Colon (tissue), 2 donors: ENCODE measurements at regions not wholly inside any gene's neighbourhood (a gene's known extent, or its start where the extent isn't known, plus 50 kb on each side); places are given as distances from the start of the nearest gene placed in this dataset.

ENCODE experiments used
- FAIRE-seq: peaks from 2 replicates; lab custom pipeline; 2012; peaks lifted over from hg19 to GRCh38; lab: Jason Lieb, UNC
- donor health status: control.
- donor health status: control.

DNA sequence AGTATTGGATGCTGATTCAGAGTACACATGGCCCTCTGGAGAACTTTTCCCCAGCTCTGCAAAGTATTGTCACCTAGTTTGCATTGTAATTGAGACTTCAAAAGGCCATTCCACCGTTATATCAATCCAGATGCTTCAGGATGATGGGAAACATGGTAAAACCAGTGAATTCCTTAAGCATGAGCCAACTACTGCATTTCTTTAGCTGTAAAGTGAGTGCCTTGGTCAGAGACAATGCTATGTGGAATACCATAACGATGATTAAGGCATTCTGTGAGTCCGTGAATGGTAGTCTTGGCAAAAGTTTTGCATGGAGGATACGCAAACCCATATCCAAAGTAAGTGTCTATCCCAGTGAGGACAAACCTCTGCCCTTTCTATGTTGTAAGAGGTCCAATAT, 355.2 kb downstream of the DCAF12L2 start:
- no peak for FAIRE-seq

DNA sequence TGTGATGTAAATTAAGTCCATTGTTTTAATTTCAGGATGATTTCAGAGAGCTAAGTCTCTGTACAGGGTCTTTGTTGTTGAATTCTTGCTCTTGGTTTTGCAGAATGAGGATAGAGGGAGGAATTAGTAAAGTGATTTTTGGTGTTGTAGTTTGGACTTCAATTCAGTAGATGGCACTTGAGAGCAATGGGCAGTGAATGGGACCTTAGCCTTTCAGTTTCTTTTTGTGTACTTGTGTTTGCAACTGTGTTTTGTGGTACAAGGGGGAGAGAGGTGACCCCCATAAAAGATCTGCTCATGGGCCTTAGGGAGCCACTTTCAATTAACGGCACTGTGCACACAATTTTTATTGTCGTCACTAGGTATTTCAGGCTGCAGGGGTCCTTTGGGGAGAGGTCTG, 340.0 kb downstream of the DCAF12L2 start:
- no peak for FAIRE-seq

DNA sequence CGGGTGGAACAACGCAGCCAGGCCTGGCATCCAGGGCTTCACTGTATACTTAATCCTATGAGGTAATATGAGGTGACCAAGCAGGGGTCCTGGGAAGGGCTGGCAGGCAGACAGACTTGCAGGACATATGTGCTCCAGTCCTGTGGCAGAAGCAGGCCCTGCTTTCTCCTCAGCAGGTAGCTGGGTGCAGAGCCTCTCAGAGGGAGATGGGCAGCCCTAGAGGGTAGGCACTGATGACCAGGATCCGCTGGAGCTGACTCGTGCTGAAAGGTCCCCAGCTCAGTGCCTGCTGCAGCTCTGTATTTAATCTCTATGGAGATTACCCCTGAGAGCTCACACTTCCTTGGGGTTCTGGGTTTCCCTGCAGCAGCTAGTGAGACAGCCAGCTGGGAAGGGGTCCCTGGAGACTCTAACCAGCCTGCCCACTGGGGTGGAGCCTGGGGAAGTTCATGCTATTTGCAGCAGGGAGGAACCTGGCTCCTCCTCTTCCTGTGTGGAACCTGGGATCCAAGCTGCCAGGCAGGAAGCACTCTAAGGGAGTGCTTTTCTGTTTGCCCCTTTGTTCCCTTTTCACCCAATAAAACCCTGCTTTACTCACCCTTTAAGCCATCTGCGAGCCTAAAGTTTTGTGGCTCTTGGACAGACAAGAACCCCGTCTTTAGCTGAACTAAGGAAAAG, 339.2 kb downstream of the DCAF12L2 start:
- no peak for FAIRE-seq

DNA sequence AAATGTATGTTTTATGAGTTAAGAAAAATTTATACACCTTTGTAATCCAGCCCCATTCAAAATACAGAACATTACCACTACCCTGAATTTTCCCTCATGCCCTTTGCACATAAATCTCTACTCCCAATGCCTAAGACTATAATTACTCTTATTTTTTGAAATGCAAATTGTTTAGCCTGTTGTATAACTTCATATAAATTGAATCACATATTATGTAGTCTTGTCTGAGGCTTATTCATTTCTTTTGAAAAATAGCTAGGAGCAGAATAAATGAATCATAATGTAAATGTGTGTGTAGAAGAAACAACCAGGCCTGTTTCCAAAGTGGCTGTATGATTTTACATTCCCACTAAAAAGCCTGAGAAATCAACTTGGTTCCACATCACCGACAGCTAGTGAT, 319.8 kb downstream of the DCAF12L2 start:
- FAIRE-seq = no peak

DNA sequence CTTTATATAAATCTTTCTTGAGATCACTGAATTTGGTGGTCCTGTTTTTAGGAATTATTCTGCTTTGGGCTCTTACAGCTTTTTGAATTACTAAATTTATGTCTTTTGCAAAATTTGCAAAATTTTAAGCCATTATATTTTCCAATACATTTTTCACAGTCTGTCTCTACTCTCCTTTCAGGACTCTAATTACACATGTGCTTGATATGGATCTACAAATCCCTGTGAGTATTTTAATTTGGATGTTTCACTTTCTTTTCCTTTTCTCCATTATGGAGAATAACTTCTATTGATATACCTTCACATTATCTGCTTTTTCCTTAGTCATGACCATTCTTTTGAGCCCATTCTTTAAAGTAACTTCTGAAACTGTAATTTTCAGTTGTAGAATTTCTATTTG, 315.4 kb downstream of the DCAF12L2 start:
- FAIRE-seq = no peak

DNA sequence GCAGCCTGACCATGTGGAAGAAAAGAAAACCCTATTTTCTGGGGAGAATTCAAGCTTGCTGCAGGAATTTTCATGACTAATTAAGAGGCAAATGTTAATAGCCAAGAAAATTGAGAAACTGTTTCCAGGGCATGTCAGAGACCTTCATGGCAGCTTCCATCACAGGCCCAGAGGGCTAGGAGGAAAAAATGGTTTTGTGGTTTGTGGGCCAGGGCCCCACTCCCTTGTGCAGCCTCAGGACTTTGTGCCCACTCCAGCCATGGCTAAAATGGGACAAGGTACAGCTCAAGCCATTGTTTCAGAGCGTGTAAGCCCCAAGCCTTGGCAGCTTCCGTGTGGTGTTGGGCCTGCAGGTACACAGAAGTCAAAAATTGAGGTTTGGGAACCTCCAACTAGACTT, 282.9 kb downstream of the DCAF12L2 start:
- no peak for FAIRE-seq

DNA sequence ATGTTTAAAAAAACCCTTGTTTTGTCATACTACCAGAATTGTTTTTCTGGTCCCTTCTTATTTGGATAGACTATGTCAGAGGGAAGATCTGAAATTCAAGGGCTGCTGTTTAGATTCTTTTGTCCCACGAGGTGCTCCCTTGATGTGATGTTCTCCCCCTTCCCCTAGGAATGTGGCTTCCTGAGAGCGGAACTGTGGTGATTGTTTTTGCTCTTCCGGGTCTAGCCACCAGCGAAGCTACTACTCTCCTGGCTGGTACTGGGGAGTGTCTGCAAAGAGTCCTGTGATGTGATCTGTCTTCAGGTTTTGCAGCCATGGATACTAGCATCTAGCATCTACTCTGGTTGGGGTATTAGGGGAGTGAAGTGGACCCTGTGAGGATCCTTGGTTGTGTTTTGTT, 271.1 kb downstream of the DCAF12L2 start:
- FAIRE-seq = no peak

DNA sequence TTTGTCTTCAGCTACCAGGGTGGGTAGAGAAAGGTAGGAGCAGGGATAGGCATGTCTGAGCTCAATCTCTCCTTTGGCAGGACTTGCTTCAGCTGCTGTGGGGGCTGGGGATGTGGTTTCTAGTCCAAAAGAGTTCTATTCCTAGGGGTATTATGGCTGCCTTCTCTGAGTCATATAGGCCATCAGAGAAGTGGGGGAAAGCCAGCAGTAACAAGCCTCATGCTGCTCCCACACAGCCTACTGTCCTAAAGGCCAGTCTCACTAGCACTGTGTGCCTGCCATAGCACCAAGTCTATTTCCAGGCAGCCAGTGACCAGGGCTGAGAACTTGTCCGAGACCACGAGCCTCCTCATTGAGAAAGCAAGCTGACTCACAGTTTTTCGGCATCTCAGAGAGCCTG, 270.6 kb downstream of the DCAF12L2 start:
- FAIRE-seq = no peak

DNA sequence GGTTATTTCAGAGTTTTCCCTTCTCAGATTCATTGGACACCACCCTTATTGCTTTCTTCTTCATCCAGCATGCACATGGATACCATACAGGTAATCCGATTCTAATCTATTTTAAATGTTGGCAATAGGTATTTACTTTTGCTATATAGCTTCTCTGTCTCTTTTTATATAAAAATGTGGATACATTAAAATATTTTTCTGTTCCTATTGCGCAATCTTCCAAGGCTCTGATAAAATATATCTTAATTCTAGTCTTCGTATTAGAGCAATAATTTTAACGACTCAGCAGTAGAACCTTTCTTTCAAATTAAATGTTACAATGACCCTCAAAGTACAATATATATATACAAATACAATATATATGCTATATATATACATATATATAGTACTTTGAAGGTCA, 239.8 kb downstream of the DCAF12L2 start:
- no peak for FAIRE-seq

DNA sequence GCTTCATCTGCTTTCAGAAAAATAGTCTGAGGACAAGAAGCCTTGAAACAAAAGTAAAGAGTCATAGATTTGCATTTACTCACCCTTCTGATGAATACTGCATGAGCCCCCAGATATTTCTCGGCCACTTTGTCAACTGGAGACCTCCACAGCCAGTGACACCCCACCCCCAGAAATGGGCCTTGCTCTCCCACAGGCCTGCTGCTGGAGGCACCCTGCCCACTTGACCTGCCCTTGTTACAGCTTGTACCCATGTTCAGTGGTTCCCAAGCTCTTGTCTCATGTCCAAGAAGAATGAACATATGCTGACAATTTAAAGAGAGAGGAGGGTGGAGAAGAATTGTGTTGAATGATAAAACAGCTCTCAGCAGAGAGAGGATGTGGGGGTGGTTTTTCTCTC, 225.1 kb downstream of the DCAF12L2 start:
- no peak for FAIRE-seq

DNA sequence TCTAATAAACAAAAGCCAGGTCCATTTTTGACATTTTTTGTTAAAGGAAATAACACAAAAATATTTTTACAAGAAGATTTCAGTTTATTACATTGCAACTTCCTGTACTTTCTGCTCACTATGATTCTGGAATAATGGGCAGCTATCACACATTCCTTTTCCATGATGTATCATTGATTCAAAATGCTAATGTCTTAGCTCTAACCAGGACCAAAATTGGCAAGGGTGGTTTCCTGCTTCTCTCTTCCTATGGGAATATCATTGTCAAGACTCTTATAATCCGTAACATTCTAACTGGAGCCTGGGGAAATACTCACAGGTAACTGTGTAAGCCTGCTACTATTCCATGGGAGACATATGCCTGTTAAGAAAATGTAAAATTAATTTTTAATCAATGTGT, 218.6 kb downstream of the DCAF12L2 start:
- FAIRE-seq = no peak

DNA sequence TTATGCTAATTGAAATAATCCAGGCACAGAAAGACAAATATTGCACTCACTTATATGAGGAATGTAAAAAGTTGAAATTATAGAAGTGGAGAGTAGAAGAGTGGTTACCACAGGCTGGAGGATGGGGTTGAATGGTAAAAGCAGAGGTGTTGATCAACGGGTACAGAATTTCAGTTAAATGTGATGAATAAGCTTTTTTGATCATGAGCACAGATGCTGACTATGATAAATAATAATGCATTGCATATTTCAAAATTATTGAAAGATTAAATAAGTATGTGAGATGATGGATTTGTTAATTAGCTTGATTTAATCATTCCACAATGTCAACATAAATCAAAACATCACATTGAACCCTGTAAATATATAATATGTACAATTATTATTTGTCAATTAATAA, 213.1 kb downstream of the DCAF12L2 start:
- no peak for FAIRE-seq

DNA sequence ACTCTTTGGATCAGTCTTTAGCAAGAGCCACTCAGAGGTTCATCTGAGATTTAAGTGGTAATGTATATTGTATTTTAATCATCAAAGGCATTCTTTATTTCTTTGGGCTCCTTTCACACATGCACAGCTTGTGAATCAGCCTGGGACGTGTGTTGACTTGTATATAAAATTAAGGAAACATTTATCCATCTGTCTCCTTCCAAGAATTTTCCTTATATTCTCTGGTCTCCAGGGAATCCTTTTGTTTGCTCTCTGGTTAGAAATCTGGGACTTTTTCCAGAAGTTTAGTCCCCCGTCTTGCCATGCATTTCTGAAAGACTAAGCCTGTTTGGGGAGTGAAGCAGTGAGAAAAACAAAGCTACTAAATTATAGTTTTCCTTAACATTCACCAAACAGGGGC, 212.3 kb downstream of the DCAF12L2 start:
- no peak for FAIRE-seq

DNA sequence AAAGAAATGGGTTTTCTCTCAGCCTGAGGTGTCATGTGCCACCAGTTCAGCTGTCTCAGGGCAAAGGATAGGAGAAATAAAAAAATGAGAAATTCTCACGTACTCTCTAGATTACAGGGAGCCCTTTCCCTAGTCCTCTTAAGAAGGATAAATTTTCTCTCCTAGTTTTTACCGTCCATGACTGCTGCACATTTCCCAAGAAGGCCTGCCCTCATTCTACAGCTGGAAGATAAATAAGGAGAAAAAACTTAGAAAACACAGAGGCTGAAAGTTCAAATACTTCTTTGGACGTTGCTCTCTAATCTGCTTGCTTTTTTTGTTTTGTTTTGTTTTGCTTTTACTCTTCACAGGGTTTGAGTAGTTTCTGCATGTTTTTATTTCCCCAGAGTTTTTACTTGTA, 211.9 kb downstream of the DCAF12L2 start:
- FAIRE-seq = no peak

DNA sequence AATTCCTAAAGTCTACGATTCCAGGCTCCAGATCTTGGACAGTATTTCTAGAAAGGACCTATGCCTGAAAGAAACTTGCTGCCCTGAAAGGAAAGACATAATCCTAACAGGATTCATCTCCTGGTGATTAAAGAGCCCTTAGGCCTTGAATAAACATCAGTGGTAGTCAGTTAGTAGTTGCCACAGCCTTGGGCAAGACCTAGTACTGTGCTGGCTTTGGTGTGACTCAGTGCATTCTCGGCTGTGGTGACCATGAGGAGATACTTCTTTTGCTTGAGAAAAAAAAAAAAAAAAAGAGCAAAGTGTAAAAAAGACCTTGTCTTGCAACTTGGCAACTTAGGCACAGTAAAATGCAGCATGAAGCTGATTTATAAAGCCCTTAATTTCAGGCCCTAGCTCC, 188.2 kb downstream of the DCAF12L2 start:
- no peak for FAIRE-seq

DNA sequence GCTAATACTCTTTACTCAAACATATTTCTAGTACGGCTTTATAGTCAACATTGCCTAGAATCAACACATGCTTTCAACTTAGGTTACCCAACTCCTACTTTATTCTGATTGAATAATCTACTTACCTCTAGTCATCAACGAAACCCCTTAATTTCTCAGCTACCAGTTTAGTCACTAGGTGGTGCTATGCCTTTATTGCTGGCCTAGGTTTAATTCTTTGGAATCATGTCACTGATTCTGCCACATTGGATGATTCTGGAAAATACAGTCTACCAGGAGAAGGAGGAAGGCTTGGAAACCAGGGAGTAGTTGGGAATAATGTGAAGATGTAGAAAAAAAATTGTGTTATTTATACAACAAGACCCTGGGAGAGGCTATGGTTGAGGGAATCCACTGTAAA, 167.7 kb downstream of the DCAF12L2 start:
- FAIRE-seq = no peak

DNA sequence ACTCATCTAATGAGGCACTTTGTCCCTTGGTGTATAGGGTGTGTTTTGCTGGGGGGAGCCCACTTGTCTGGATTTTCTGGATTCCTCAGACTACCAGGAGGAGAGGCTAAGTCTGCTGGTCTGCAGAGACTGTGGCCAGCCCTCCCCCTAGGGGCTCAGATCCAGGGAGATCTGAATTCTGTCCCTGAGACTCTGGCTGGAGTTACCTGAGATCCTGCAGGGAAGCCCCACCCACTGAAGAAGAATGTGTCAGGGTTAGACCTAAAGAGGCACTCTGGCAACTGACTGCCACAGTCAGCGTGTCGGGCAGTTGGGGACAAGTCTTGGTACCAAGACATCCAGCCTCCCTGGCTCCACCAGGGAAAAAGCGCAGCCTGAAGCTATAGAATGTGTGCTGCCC, 138.9 kb downstream of the DCAF12L2 start:
- no peak for FAIRE-seq

DNA sequence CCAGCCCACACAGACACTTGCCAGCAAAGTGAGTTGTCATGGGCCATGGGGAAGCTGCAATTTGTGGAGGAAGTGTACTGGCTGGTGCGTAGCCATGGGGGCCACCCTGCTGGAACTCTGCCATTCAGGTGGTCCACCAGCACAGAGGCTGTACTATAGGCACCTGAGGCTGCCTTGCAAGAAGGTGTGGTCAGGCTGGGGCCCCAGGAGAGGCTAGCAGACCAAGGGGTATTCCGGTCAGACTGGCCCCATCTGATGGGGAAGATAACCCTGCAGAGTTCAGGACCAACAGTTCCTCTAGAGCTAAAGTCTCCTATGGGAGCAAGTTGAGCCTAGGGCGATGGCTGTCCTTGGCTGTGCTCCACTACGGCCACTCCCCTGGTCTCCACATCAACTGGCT, 136.1 kb downstream of the DCAF12L2 start:
- no peak for FAIRE-seq

DNA sequence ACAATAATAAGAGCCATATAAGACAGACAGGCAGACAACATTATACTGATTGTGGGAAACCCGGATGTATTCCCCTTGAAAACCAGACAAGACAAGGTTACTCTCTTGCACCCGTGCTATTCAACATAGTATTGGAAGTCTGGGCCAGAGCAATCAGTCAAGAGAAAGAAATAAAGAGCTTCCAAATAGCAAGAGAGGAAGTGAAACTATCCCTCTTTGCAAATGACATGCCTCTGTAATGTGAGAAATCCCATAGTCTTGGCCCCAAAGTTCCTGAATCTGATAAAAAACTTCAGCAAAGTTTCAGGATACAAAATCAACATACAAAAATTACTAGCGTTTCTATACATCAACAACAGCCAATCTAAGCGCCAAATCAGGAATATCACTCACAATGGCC, 102.1 kb downstream of the DCAF12L2 start:
- no peak for FAIRE-seq

DNA sequence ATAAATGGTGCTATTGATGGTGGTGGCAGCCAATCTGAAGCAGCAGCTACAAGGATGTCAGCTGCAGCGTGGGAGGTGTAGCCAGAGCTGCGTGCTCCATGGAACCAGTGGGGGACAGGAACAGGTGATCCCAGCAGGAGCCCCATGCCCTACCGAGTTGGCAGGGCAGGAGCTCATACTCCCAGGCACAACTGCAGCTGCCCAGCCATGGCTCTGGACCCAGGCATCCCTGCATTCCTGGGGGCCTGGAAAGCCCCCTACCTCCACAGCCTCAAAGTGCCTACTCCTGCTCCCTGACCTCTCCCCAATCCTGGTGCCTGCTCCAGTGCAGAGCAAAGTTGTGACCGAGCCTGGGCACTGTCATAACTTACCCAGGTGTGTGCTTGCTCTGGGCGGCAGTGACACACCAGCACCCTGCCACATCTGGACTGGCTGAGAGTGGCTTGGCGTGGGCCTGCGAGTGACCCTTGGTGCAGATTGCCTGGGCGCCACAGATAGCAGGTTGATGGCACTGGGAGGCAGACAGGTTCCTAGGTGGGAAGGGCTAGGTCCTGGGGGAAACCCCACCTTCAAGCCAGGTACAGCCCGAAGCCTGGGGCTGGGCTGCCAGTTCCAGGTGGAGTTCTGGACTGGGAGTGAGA, 101.1 kb downstream of the DCAF12L2 start:
- no peak for FAIRE-seq

DNA sequence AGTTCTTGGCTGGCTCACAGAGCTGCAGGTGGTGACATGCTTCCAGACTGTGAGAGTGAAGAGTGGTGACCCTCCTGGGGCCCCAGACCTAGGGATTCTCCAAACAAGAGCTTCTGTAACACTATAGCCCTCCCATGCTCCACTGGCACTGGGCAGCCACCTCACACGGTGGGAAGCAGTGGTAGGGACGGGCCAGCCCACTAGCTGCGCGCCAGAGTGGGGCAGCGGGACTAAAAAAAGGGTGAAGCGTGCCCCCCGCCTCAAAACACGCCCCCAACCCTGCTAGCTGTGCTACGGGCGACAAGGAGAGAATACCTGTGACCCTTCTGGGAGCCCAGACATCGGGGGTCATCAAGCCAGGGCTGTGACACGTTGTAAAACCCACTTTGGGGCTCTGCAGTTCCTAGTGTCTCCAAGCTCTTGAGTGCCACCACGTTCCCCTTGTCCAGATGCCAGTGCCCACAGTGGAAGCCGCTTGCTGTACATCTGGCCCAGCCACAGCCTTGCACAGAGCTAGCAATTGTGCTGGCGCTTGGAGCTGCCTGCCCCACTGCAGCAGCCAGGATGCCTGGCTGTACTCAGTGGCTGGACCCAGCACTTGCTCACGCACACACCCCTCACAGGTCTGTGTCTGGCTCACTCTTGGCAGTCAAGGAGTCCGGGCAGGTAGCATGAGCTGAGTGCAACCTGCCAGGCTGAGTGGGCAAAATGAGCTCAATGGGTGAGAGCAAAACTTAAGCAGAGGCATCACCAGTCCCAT, 100.0 kb downstream of the DCAF12L2 start:
- FAIRE-seq = no peak
